NCI-H2029 (cell line): ENCODE measurements at regions not wholly inside any gene's neighbourhood (a gene's known extent, or its start where the extent isn't known, plus 50 kb on each side); places are given as distances from the start of the nearest gene placed in this dataset.

Experiments used
- DNase-seq: peaks from one replicate; lab custom pipeline; 2025; lab: John Stamatoyannopoulos, UW

DNA sequence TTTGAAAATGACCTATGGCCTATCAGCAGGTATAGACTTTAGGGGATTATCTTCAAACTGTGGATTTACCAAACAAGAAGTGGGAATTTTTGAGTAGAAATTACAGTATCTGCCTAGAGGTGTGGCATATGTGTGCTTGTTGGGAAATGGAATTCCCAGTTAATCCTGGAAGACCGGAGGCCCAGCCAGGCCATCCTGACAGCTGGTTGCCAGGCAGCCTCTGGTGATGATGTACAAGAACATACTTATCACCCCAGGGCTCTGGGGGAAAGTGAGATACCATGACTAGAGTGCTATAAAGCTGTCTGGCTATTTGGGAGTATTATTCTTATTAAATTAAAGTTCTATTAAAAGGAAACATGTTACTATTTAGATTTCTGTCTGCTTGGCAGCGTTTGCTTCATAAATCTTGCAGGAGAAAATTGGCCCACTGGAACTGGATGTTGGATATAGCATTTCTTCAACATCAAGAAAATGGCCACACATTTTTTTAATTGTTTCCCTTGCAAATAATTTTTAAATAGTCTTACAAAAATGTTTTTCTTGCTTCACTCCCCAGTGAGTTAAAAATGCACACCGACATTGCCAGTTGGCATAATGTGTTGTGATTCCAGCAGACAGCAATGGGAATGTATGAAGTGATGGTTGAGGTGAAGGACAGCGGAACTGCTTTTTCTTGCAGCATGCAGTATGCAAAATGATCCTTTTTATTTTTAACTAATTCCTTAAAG lies 187.8 kb downstream of the MYLK4 start:
- DNase-seq = no peak

DNA sequence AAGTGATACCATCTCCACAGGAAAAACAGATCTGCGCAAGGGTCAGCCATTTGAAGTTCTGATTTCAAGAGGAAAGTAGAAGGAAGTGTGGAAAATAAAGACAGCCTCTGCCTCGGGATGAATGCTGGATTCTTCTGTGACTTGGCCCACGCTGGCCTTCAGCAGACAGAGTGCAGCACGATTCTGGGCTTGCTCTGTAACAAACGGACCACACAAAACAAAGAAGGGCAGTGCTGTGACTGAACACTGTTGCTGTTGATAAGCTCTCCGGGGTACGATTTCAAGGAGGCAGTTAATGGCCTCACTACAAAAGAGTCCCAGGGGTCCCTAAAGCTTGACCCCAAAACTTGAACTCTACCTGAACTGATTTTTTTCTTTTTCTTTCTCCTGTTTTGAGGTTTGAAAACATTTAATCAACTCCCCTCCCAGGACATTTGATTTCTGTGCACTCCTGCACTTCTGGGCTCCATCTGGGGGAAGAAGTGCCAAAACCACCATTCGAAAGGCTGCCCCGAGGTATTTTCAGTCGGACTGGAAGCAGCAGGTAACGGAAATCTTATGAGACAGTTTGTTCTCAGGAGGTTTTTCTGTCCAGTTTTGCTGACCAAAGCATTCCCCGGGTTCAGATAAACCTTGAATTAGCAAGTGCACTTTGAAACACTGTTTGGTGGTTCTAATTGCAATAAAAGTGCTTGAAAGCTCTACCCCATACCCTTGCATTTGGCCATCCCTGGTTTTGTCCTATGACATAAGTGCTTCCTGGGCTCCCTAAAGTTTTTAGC lies 189.6 kb downstream of the MYLK4 start:
- DNase-seq = no peak

DNA sequence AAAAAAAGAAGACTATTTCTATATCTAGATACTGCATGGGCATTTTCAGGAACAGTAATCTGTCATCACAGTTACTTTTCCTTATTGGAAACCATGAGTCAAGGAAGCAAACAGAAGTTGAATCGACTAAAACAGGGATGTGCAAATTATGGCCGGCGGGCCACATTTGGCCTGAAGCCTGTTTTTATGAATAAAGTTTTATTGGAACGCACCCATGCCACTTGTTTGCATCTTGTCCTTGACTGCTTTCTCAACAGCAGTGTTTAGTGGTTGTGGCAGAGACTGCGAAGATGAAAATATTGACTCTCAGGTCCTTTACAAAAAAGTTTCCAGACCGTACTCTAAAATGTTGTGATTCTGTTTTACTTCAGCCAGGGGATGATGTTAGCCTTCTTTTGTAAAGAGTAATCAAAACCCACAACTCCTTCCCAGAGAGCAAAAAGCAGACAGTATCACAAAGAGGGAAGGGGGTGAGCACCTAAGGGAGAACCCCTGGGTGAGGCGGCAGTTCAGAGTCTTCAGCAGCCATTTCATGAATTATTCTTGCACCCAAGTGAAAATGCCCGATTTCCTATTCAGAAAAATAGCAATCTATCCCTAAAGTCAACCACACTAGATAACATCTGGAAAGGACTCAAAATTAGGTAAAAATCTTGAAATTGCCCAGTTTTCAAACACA lies 190.4 kb downstream of the MYLK4 start:
- no peak for DNase-seq

DNA sequence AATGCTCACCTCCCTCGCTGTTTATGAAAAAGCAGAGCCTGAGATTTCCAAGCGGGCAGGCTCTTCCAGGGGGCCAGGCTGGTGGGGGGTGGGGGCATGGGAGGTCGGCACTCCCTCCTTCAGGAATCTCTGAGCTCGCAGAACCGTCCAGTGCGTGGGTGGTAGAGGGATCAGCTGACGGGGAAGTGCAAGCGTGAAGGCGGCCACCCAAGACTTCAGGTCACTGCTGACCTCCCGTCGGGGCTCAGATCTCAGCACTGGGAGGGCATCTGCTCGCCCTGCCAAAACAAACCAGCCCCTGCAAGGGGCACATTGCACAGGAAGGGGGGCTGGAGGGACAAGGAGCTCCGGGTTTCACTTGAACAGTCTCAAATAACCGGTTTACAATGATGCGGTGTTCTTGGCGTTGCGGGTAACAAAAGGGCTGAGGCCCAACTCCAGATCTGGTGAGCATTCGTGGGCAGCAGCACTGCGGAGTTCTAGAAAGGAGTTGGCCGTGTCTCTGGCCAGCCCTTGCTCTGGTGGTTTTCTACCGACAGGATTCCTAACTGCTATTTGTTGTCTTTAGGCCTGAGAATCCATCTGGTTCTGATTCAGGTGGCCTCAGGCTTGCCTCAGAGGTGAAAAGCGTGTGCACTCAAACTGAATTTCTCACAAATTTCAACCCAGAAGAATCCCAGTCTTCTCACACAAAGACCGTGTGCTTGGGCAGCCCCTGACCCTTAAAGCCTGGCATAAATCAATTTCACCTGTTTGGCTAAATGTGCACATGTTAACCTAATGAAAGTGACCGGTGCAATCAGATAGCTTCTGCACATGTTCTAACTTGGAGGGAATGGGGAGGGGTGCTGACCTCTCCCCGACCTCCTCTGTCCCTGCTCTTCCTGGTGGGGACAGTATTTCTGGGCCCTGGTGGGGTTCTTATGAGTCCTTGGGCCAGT lies 191.6 kb downstream of the MYLK4 start:
- DNase-seq = no peak

DNA sequence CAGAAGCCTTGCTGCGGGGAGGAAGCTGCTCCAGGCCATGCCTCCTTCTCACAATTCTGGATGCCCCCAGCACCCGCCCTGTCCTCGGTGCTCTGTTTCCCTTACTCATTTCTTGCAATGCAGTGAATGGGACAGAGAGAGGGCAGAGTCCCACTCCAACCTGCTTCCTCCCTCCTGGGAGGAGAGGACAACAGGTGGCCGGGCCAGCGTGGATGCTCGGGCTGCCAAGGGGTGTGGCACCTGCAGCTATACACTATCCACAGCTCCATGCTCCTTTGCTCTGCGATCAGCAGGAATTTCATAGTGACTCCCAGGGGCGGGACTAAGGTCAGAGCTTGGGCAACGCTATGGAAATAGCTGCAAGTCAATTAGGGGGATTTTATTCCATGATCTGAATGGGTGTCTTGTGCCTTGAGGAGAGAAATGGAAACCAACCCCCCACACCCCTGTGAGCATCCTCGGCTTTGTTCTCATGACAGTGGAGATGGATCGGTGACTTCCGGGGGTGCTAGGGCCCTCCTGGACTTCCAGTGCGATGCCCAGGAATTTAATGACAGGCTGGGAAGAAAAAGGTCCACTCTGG lies 192.5 kb downstream of the MYLK4 start:
- DNase-seq = no peak

DNA sequence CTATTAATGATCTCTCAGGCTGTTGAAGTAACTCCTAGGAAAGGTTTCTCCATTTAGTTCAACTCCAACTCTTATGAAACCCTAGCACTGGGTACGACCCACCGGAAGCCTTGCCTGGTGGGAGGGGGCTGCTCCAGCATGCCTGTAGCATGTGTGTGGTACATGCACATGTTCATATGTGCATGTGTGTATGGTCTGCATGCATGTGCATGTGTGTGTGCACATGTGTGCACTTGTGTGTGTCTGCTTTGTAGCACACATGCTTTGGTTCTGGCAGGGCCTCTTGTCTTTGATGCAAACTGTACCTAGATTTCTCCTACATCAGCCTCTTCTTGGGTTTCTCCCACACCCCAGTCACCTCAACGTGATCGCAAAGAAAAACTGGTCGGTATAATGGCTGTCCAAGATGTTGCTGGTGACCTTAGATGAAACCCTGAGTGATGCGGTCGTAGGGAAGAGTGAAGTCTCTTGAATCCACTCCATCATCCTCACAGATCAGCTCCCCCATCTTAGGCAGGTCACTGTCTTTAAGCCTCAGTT lies 193.5 kb downstream of the MYLK4 start:
- no peak for DNase-seq

DNA sequence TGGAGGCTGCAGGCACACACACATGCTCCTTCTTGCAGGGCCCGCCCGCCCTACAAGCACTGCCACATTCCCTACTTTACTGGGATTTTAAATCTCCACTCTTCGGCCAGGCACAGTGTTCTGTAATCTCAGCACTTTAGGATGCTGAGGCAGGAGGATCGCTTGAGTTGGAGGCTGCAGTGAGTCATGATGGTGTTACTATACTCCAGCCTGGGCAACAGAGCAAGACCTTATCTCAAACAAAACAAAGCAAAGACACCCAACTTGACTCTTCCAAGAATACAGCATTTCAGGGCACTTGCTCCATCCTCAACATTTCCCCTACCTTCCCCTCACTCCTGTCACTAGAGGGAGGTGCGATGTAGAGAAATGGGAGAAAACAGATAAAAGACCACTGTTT lies 194.0 kb downstream of the MYLK4 start:
- DNase-seq = no peak

DNA sequence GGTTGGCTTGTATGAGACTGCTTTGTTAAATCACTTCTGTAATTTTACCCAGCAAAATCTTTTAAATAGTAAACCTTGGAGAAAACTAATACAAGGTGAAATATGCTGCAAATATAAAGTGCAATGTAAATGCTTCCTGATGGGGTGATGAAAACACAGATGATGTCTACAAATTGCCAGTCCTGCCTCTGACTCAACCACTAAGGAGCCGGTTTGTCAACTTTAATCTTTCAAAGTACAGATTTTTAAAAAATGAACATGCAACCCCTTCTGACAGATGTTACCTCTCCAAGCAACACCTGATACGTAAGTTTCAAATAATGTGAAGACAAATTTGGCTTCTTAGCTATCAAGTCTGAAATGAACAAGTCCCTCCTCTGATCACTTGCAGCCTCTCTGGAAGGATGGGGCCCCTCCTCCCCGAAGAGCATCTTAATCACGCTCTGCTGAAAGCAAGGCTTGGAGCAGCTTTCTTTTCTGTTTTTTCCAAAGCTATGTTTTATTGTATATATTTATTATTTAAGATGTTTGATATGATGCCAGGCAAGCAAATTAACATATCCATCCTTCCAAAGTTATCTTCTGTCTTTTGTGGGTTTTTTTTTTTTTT lies 196.0 kb downstream of the MYLK4 start:
- DNase-seq = no peak

DNA sequence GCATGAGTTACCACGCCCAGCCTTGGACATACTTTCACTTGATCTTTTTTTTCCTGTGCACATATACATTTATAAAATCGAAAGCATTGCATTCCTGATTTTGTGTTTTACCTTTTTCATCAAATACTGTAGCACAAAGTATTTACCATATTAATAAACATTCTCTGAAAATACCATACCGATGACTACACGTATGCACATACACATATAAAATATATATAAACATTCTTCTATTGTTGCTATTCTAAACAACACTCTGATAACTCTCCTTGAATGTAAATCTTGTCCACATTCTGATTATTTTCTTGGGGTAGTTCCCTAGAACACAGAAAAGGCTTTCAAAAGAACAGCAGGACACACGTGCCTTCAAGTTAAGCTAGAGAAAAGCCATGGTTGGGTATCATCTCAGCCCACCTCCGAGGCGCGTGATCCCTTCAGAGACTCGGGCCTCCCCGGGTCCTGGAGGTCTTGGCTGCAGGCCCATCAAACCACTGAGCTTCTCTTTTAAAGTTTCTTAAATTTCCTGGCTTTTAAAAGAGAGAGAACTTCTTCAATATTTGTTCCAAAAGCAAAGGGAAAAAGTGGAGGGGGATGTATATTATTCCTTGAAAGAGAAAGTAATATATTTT lies 198.1 kb downstream of the MYLK4 start:
- no peak for DNase-seq

DNA sequence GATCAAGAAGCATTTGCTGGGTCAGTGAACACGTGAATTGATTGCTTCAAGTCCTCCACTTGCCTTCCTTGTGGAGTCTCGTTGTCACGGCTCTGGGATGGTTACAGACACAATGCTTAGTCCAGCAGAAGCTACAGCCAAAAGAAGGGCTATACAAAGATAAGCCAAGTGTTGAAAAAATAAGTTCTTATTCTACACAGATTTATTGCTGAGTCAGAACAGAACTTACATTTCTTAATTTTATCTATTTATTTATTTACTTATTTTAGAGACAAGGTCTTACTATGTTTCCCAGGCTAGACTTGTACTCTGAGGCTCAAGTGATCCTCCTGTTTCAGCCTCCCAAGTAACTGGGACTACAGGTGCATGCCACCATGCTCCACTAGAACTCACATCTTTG lies 199.0 kb downstream of the MYLK4 start:
- no peak for DNase-seq

DNA sequence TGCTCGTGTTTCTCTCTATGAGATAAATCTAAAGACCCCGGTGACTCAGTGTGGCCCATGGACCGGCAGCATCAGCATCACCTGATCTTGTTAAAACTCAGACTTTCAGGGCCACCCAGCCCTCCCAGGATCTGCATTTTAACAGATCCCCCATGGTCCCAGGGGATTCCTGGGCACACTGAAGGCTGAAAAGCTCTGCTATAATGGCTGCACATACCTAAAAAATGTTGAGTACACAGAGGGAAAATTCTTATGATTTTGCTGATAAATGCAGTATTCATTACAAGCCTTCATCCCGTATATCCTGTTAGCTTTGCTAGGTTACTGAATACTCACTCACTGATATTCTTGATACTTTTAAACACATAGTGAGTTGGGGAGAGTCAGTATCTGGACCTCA lies 200.5 kb downstream of the MYLK4 start:
- no peak for DNase-seq

DNA sequence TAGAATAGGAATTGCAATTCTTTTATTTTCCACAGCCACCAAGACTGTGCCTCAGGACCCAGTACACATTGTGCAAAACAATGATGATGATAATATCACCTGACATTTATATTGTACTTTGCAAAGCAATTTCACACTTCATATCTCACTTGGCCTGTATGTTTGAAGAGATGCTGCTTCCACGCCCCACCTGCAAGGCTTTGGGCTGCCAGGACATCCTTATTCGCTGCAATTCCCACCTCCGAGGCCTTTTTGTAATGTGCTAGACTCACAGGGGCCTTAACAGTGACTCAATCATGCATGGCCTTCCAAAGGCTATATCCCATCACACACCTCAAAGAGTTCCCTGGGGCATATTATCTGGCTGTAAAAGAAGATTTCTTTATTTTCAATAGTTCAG lies 200.9 kb downstream of the MYLK4 start:
- no peak for DNase-seq

DNA sequence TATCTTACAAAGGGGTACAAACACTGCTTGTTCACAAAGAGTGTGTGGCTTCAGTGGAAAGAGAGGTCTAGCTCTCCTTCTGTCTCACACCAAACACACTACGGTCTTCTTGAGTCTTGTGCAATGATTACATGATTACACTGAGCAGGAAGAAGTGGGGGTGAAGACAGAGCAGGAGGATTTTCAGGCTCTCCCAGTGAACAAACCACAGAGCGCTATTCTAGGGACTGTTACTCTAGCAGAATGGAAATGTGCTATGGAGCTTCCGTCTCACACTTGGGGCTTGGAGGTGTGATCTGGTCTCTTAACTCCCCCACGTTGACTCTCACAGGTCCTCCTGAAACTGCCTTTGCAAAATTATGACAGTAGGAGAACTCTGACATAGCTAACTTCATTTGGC lies 203.4 kb downstream of the MYLK4 start:
- no peak for DNase-seq

DNA sequence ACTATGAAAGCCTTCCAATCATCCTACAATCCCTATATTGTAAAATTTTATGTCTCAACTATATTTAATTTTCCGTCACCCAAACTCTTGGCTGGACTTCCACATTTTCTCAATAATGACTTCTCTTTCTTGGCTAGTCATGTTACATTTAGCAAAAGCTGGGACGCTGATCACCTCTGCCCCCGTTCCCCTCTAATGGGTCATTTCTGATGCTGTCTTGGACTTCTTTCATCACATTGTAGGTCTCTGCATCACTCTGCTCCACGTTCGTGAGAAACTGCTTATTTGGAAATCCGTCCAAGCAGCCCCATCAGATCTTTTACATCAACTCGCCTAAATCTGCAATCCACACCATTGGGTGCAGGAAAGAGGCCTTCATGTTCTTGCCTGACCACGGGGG lies 203.8 kb downstream of the MYLK4 start:
- no peak for DNase-seq

DNA sequence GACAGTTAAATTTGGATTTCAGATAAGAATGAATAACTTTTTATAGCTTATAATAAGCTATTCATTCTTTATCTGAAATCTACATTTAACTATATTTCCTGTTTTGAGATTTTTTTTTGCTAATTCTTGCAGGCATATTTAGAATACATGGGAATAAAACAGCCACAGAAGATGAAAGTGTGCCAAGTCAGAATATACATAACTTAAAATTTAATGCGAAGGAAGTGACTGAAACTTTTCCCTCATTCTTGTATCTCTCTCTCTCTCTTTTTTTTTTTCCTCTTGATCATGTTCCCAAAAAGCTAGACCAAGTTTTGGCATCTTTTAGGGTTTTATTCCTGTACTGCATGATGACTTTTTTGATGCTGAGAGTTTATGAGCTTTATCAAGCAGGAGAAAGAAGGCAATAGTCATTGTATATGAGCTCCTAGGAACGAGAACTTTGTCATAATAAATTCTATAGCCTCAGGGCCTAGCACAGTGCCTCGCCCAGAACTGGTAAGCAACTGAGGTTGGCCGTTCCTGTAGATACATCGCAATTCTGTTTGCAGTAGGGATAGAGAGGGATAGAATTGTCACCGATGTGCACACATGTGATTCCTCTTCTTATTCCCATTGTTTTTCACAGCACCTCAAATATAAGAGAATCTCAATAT lies 205.2 kb downstream of the MYLK4 start:
- DNase-seq = no peak

DNA sequence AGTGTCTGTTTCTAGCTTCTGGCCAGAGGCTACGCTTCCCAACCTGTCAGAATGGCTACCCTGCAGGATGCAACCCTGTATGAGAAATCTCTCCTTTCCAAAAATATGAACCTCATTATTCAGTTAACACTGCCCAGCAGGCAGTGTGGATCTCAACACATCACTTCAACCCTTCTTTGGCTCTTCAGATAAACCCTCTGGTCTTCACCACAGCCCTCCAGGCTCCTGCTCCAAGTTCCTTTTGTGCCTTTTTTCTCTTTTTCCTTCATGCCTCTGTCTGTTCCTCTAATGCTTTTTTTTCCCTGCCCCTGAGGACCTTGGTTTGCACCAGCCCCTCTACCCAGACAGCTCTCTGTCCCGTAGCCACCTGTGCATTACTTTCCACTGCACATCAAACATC lies 207.4 kb downstream of the MYLK4 start:
- DNase-seq = no peak

DNA sequence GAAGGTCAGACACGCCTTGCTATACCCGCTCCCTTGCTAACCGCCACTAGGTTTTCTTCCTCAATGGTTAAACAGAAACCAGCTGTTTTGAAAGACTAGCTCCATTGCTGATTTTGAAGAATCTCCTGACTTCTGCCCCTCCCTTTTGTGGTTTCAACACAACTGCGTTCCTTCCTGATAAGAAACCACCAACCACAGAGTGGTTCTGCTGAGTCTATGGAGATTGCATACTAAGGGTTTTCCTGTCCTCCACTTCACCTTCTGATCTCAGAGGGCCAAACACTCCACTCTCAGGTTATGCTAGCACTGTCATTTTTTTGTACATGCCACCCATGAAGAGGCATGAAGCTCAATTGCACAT lies 207.9 kb downstream of the MYLK4 start:
- peak; percentile 28 for DNase-seq

DNA sequence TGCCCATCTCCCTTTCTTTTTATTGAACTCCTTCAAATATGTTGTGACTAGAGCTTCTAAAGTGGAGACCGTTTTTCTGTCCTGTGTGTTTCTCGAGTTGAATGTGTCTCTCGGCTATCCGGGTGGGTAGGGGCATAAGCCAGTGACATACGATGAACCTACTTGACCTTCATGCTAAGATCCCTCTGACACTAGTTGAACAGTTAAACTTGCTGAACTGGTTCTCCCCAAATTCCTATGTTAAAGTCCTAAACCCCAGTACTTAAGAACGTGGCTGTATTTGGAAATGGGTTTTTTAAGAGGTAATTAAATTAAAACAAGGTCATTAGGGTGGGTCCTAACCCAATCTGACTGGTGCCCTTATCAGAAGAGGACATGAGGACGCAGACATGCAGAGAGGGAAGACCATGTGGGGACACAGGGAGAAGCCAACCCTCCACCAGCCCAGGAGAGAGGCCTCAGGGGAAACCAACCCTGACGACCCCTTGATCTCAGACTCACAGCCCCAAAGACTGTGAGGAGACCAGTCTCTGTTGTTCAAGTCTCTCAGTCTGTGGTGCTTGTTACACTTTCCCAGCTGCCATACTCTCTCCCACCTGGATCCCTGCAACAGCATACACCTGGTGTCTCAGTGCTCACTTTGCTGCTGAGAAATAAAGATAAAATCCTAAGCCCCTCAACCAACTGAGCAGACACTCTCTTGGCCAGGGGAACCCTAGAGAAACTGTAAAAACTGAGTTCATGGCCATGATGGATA lies 208.4 kb downstream of the MYLK4 start:
- no peak for DNase-seq

DNA sequence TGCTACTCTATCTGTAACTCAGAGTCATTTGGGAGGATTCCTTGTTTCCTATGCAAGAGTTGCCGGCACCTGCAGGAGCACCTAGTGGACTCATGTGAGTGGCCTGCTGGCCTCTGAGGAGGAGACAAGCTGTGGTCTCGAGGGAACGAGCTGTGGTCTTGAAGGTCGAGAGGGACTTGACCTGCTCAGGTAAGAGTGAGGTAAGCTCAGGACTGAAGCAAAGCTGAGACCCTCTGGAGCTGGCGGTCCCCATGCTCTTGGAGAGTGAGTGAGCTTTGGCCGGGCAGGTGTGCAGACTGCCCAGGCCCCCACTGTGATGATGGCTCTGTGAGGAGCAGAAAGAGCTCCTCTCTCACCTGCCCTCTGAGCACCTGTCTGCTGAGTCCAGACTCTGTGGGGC lies 214.3 kb downstream of the MYLK4 start:
- no peak for DNase-seq
